OCI-LY7 (cell line): ENCODE measurements at regions not wholly inside any gene's neighbourhood (a gene's known extent, or its start where the extent isn't known, plus 50 kb on each side); places are given as distances from the start of the nearest gene placed in this dataset.

Experiments used
- EZH2phosphoT487 ChIP-seq: fragments of 200-600 bp; sonication (generic); IDR thresholded peaks from 2 replicates; pipeline ENCODE4 v1.6.1; 2018; ENCODE audit warnings: low read depth, borderline replicate concordance, mild to moderate bottlenecking, mixed run types, antibody characterized with exemption, low read length, moderate library complexity, mixed read lengths
- TF ChIP-seq, protein P1 (sequence below): fragments of 200-600 bp; sonication (generic); conservative IDR thresholded peaks from 2 replicates; pipeline ENCODE4 v1.5.1; 2014; ENCODE audit warnings: mild to moderate bottlenecking, antibody characterized with exemption, low read length, moderate library complexity, mixed read lengths

DNA sequence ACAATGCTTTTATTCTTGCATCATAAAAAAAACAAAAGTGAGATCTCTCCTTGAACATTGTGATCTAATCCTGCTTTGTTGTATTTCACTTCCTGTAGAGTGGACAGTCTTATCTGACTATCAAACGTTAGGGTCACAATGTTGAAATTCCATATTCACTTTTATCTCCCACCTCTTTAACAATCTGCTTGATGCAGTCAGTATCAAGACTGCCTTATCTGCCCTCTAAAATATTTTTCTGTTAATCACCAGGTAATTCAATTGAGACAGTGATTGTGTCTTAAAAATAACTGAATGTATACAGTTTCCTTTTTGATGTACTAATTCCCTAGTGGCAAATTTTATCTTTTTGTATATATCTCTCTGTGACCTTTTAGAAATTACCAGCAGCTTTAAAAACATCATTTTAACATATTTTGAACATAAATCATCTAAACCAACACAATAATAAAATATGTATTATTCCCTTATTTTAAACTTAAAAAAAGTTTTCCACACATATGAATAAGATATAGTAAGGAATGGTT lies 143.1 kb upstream of the MPPED2 start:
- TF ChIP-seq, protein P1, sequence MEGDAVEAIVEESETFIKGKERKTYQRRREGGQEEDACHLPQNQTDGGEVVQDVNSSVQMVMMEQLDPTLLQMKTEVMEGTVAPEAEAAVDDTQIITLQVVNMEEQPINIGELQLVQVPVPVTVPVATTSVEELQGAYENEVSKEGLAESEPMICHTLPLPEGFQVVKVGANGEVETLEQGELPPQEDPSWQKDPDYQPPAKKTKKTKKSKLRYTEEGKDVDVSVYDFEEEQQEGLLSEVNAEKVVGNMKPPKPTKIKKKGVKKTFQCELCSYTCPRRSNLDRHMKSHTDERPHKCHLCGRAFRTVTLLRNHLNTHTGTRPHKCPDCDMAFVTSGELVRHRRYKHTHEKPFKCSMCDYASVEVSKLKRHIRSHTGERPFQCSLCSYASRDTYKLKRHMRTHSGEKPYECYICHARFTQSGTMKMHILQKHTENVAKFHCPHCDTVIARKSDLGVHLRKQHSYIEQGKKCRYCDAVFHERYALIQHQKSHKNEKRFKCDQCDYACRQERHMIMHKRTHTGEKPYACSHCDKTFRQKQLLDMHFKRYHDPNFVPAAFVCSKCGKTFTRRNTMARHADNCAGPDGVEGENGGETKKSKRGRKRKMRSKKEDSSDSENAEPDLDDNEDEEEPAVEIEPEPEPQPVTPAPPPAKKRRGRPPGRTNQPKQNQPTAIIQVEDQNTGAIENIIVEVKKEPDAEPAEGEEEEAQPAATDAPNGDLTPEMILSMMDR = no peak
- TF ChIP-seq EZH2phosphoT487 = no peak
